Ovary (tissue), 3 donors: ENCODE measurements at regions not wholly inside any gene's neighbourhood (a gene's known extent, or its start where the extent isn't known, plus 50 kb on each side); places are given as distances from the start of the nearest gene placed in this dataset.

Source experiments
- POLR2A ChIP-seq: fragments of 450-650 bp; IDR thresholded peaks from one replicate; pipeline ENCODE4 v1.6.1; 2017; ENCODE audit warnings: antibody characterized with exemption, mild to moderate bottlenecking, moderate library complexity
- TF ChIP-seq, protein P1 (sequence below), 3 donors: fragments of 450-650 bp in 2 of 3; fragments of 200-600 bp in 1 of 3; IDR thresholded peaks; one replicate each; pipeline versions ENCODE4 v1.5.1 to v1.8.0; 2016 to 2022; ENCODE audit warnings: antibody characterized with exemption in 3 of 3, mild to moderate bottlenecking in 1 of 3
- donor health status: DM: no; HTN: no; CAD: no.

DNA sequence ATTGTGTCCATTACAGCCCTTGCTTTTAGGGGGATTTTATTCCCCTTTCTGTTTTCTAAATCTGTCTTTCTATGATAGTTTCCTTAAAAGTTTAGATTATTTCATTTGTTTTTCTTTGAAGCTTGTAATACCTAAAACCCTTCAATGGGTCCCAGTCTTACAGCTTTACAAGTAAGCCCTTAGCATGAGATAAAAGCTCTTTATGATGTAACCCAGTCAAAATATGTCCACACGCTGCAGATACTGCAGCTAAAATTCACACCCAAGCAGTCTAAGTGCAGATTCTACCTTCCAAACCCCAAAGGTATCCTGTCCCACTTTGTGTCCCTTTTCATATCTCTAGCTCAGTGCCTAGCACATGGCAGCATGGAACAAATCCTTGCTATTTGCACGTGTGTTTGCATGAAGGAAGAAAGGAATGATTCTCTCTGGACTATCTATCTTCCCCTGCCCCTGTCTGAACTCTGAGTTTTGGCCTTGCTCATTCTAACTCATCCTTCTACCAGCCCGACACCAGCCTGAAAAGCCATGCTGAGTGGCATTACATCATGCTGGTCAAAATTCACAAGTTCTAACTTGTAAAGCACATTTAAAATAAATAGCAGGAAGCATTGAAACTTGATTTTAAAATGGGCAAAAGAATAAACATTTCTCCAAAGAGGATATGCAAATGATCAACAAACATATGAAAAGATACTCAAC is 623.2 kb downstream of the IRS1 start:
- TF ChIP-seq, protein P1, sequence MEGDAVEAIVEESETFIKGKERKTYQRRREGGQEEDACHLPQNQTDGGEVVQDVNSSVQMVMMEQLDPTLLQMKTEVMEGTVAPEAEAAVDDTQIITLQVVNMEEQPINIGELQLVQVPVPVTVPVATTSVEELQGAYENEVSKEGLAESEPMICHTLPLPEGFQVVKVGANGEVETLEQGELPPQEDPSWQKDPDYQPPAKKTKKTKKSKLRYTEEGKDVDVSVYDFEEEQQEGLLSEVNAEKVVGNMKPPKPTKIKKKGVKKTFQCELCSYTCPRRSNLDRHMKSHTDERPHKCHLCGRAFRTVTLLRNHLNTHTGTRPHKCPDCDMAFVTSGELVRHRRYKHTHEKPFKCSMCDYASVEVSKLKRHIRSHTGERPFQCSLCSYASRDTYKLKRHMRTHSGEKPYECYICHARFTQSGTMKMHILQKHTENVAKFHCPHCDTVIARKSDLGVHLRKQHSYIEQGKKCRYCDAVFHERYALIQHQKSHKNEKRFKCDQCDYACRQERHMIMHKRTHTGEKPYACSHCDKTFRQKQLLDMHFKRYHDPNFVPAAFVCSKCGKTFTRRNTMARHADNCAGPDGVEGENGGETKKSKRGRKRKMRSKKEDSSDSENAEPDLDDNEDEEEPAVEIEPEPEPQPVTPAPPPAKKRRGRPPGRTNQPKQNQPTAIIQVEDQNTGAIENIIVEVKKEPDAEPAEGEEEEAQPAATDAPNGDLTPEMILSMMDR (IDR thresholded peaks at IDR 0.05) = no peak
- TF ChIP-seq POLR2A = no peak
